NCI-H1048 (cell line): ENCODE measurements at regions not wholly inside any gene's neighbourhood (a gene's known extent, or its start where the extent isn't known, plus 50 kb on each side); places are given as distances from the start of the nearest gene placed in this dataset.

ENCODE experiments used
- DNase-seq: peaks from one replicate; lab custom pipeline; 2025; lab: John Stamatoyannopoulos, UW

GRCh38 chr5:51449026-51449425 is 65.8 kb downstream of the ISL1 start:
- no peak for DNase-seq

- no peak for DNase-seq
Measured at GRCh38 chr5:51452562-51452961, 69.3 kb downstream of the ISL1 start.

DNA sequence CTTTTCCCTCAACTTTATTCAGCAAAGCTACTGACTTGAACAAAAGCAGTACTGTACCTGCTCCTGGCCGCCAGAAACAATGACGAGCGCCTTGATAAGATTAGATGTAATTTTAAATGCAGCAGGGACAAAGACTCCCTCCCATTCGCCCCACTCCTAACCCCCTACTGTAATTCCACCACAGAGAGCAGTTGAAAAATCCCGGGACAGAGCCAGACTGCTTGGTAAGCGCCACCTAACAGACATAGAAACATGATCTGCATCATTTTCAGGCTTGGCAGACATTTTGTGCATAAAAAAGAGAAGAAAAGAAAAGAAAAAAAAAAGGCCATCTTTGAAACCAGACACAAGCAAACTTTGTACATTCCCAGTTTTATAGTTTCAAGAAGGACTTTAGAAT is 81.9 kb downstream of the ISL1 start:
- peak; percentile 26 for DNase-seq

DNA sequence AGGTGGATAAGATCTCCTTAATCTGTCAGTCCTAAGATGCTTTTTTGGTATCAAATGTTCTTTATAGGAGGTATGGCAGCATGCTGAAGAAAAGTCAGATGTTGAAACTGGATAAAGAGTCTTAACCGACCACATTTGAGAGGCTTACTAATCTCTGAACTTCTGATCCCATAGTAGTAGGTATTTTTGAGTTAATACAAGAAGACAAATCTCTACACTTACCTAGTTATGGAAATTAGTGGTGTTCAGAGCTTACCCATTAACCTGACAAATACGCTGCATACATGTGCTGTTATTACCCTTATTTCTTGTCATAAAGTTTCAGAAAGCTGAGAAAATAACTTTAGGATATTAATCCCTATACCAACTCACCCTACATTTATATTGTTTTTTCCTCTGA is 83.0 kb downstream of the ISL1 start:
- DNase-seq = no peak

GRCh38 chr5:51468196-51468595 is 84.9 kb downstream of the ISL1 start:
- no peak for DNase-seq

GRCh38 chr5:51471630-51472029 is 88.4 kb downstream of the ISL1 start:
- DNase-seq = no peak

- no peak for DNase-seq
Measured at GRCh38 chr5:51472472-51472871, 89.2 kb downstream of the ISL1 start.

GRCh38 chr5:51475628-51476027 is 92.4 kb downstream of the ISL1 start:
- DNase-seq = no peak

DNA sequence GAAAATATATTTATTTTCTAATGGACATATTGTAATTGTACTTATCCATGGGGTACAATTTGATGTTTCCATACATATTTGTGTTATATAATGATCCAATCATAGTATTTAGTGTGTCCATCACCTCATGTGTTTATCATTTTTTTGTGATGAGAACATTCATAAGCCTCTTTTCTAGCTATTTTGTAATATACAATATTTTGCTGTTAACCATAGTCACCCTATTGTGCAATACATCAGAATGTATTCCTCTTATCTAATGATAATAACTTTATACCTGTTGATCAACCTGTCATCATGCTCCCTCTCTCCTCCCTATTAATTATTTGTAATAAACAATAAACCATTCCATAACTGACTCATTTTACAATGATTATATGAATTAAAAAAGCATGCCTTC is 93.2 kb downstream of the ISL1 start:
- no peak for DNase-seq

GRCh38 chr5:51479840-51480239 is 96.6 kb downstream of the ISL1 start:
- no peak for DNase-seq

GRCh38 chr5:51484326-51484725 is 101.1 kb downstream of the ISL1 start:
- DNase-seq = no peak

GRCh38 chr5:51486158-51486557 is 102.9 kb downstream of the ISL1 start:
- DNase-seq = no peak

DNA sequence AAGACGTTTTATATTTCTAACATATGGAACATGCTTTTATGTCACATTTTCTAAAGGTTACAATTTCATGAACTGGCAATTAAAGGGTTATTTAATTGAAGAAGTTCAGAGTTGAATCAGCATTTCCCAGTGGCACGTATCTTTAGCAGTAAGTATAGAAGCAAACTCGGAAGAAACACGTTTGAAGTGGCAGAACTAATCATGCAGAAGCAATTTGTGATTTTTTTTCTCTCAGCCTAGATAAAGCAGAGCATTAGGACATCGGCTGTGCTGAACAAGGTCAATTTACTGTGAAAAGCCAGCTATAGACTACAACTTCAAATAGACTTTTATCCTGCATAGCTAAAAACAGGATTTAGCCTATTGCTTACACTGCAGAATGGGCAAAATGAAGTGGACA is 104.7 kb downstream of the ISL1 start:
- no peak for DNase-seq

- DNase-seq = no peak
Measured at GRCh38 chr5:51488803-51489642, 105.8 kb downstream of the ISL1 start.

DNA sequence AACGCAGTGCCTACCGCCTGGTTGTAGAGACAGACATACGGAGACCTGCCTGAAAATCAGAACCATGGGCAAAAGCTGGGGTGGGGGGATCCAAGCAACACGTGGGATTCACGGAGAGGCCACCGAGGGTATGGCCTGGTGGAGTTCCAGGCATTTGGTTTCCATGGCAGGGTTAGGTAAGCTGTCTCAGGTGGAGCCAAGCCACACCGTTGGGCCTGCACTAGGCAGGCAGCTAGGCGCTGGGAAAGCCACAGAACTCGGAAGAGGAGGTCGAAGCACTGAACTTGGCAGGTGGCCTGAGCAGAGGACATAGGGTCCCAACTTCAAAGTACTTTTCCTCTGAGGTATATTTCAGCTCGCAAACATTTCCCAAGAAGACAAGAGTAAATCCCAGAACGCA is 111.6 kb downstream of the ISL1 start:
- DNase-seq = no peak

DNA sequence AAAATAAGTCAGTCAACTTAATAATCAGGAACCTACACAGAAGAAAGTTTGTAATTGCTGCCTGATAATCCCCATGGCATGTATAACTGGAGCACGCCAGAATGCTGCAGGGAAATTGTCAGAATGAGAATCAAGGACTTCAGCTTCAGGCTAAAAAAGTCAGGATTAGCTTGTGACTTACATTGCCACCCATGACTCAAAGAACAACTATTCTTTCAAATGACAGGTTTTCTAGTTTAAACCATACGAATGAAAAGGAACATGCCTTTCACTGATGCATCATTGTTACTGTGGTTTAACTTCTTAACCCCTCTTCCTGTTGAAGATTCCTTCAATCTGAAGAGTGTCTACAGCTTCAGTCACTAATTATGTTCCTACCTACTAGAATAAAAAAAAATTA is 112.4 kb downstream of the ISL1 start:
- no peak for DNase-seq

GRCh38 chr5:51517838-51518237 is 134.6 kb downstream of the ISL1 start:
- DNase-seq = no peak

- no peak for DNase-seq
Measured at GRCh38 chr5:51518607-51519006, 135.4 kb downstream of the ISL1 start.

GRCh38 chr5:51521583-51521982 is 138.3 kb downstream of the ISL1 start:
- no peak for DNase-seq

- DNase-seq = no peak
Measured at GRCh38 chr5:51539232-51539631, 156.0 kb downstream of the ISL1 start.

GRCh38 chr5:51544031-51544785 is 161.0 kb downstream of the ISL1 start:
- no peak for DNase-seq

DNA sequence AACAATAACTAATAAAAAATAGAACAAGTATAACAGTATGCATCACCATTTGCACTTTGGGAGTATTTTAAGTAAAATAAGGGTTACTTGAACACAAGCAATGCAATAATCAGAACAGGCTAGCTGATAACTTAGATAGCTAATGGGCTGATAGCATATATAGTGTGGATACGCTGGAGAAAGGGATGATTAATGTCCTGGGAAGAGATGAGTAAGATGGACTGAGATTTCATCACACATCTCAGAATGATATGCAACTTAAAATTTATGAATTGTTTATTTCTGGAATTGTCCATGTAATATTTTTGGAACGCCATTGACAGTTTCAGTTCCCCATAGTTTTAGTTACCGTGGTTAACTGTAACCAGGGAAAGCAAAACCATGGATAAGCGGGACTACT is 173.6 kb downstream of the ISL1 start:
- DNase-seq = no peak

- DNase-seq = no peak
Measured at GRCh38 chr5:51558682-51559081, 175.4 kb downstream of the ISL1 start.

DNA sequence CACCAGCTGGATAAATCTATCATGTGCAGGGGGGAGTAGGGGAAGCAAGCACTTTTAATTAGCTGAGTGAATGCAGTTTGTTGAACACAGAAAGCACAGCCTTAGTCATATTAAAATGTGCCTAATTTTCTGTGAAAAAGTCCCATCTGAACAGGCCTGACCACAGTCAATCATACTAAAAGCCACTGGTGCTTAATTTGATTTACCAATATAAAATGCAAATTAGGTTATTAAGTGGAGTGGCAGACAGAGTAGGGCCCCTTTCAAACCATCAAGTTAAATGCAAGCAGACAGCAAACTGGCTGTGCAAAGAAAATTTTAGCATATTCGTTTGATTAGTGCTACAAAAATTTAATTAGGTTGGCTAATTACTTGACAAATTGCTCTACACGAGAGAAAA is 176.1 kb downstream of the ISL1 start:
- no peak for DNase-seq
